ENCODE measurements at regions not wholly inside any gene's neighbourhood (a gene's known extent, or its start where the extent isn't known, plus 50 kb on each side); places are given as distances from the start of the nearest gene placed in this dataset.

GRCh38 chr2:12818416-12819102, 101.8 kb downstream of the TRIB2 start:
- CTCF ChIA-PET = no interaction called here
- no peak overlapping the region for H3K27ac ChIP-seq (ENCODE audit: extremely low read depth, low read depth, low read length)
- TF ChIP-seq ZXDB (tag by site-specific recombination; IDR thresholded peaks at IDR 0.05) (no peak), ZNF747 (tag by site-specific recombination; IDR thresholded peaks at IDR 0.05) (no peak), HOXA7 (CRISPR knock-in tag; IDR thresholded peaks at IDR 0.05; ENCODE audit: borderline replicate concordance) (no peak), ZNF561 (tag by site-specific recombination; IDR thresholded peaks at IDR 0.05; ENCODE audit: borderline replicate concordance) (no peak), ZNF621 (tag by site-specific recombination; IDR thresholded peaks at IDR 0.05) (no peak), BCL11B (tag by site-specific recombination; IDR thresholded peaks at IDR 0.05; ENCODE audit: low read depth) (no peak), REST (tag by site-specific recombination; IDR thresholded peaks at IDR 0.05) (no peak), HOXD13 (CRISPR knock-in tag; IDR thresholded peaks at IDR 0.05; ENCODE audit: borderline replicate concordance) (no peak), ZEB2 (tag by site-specific recombination; IDR thresholded peaks at IDR 0.05) (no peak), ZNF26 (tag by site-specific recombination; IDR thresholded peaks at IDR 0.05) (no peak), ZNF623 (tag by site-specific recombination; IDR thresholded peaks at IDR 0.05) (no peak), ZNF433 (tag by site-specific recombination; IDR thresholded peaks at IDR 0.05; ENCODE audit: low read depth) (no peak), ZBTB44 (tag by site-specific recombination; IDR thresholded peaks at IDR 0.05) (no peak), ZNF707 (tag by site-specific recombination; IDR thresholded peaks at IDR 0.05) (no peak), ZBTB11 (tag by site-specific recombination; conservative IDR thresholded peaks at IDR 0.05; ENCODE audit: low read depth) (no peak), ZNF335 (tag by site-specific recombination; conservative IDR thresholded peaks at IDR 0.05) (no peak), ZNF140 (tag by site-specific recombination; IDR thresholded peaks at IDR 0.05) (no peak)
- H3K4me3 ChIP-seq (ENCODE audit: low read depth, low read length) = no peak overlapping the region
- H3K36me3 ChIP-seq (ENCODE audit: control insufficient read depth in 2 of 2, insufficient read depth in 1 of 2, low read length in 2 of 2) = no peaks in the 10 kb centered on the region
- no peaks in the 10 kb centered on the region for H3K9me3 ChIP-seq (ENCODE audit: control insufficient read depth, insufficient read depth, low read depth, low read length)
- POLR2A ChIA-PET = no interaction called here
- H3K4me1 ChIP-seq (ENCODE audit: control insufficient read depth, insufficient read depth, low read length) = no peaks in the 10 kb centered on the region
